ENCODE measurements at regions not wholly inside any gene's neighbourhood (a gene's known extent, or its start where the extent isn't known, plus 50 kb on each side); places are given as distances from the start of the nearest gene placed in this dataset.

DNA sequence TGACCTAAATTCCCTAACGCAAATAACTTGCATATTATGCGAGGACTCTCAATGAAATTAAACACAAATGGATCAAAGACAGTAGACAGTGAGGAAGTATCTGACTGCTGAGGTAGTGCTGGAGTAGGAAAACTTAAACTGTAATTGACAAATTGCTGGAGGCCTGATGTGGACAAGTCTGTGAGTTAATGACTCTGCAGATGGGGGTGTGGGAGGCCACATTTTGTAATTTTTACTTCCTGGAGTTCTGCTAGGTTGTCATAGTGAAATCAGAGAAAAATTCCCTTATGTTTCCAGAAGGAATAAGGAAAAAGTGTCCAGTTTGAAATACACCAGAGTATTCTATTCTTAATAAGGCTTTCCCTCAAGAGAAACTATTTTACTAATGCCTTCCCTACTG is 333.0 kb upstream of the CNTNAP5 start:
- no peak overlapping the region for H2AFZ ChIP-seq (ENCODE audit: control insufficient read depth, low read depth, low read length)
- RAD21 ChIA-PET (ENCODE audit: unreplicated experiment), result no interaction called here

More for the DNA sequence above, 333.0 kb upstream of the CNTNAP5 start:
- no peaks in the 10 kb centered on the region for H4K20me1 ChIP-seq (ENCODE audit: control insufficient read depth, insufficient read depth)
- FAIRE-seq (no peak), DNase-seq (ENCODE audit: low read depth, low spot score) (no peak), ATAC-seq (no peak)
- ChIA-PET CTCF (no interaction called here), SMC1A (ENCODE audit: uncharacterized antibody, unreplicated experiment) (no interaction called here), POLR2A (no interaction called here)
- no peaks in the 10 kb centered on the region for H3K36me3 ChIP-seq (ENCODE audit: control insufficient read depth in 2 of 2, insufficient read depth in 2 of 2, low read length in 1 of 2)
- no peaks in the 10 kb centered on the region for H3K79me2 ChIP-seq (ENCODE audit: control insufficient read depth, insufficient read depth, low read length)
- no peaks in the 10 kb centered on the region; the same call in 2 of the 3 replicates for H3K9me3 ChIP-seq (replicated peaks; ENCODE audit: control insufficient read depth, insufficient read depth, low read length)
- H3K4me3 ChIP-seq, result no peak overlapping the region
- no peaks in the 10 kb centered on the region for H3K27me3 ChIP-seq (replicated peaks in 1 of 2; ENCODE audit: control insufficient read depth in 2 of 2, insufficient read depth in 2 of 2, low read length in 1 of 2)
- intact Hi-C loops (cut with micrococcal nuclease; ENCODE audit: unreplicated experiment) (no loop called here), in situ Hi-C loops (cut with MboI) (no loop called here)
- no peak for TF ChIP-seq JUND (IDR thresholded peaks at IDR 0.05; ENCODE audit: low read depth, low read length)
- TF ChIP-seq CBX5 (IDR thresholded peaks at IDR 0.05; ENCODE audit: low read depth), result no peak
- no peak for TF ChIP-seq NR2C2 (IDR thresholded peaks at IDR 0.05; ENCODE audit: borderline replicate concordance, control insufficient read depth, insufficient read length, low read depth)
- no peak for TF ChIP-seq EGR1 (IDR thresholded peaks at IDR 0.05; ENCODE audit: borderline replicate concordance in 1 of 2, low read depth in 2 of 2, low read length in 2 of 2)
- no peak for TF ChIP-seq POU2F2 (IDR thresholded peaks at IDR 0.05; ENCODE audit: borderline replicate concordance, low read depth, low read length)
- TF ChIP-seq HCFC1 (IDR thresholded peaks at IDR 0.05; ENCODE audit: low read length), result no peak
- TF ChIP-seq E2F4 (IDR thresholded peaks at IDR 0.05; ENCODE audit: low read depth, low read length), result no peak
- no peak for TF ChIP-seq CHD2 (IDR thresholded peaks at IDR 0.05; ENCODE audit: borderline replicate concordance, low read depth, low read length)
- TF ChIP-seq ATF3 (IDR thresholded peaks at IDR 0.05; ENCODE audit: borderline replicate concordance, extremely low read depth, low read depth, low read length), result no peak
- no peak overlapping the region for H3K27ac ChIP-seq (ENCODE audit: control insufficient read depth, insufficient read depth)
- H3K4me2 ChIP-seq (ENCODE audit: control insufficient read depth, insufficient read depth), result no peak overlapping the region
- no TSS peak for BruUV-seq (replicated peaks)
- no peaks in the 10 kb centered on the region for H3K4me1 ChIP-seq (ENCODE audit: control insufficient read depth, insufficient read depth, low read length)
- no peak overlapping the region for H3K9ac ChIP-seq (ENCODE audit: control insufficient read depth, insufficient read depth, low read length)
- 26% methylated on average over 2 of the region's 2 CpGs for WGBS (ENCODE audit: insufficient coverage, insufficient replicate concordance, low lambda C conversion rate, missing lambda C conversion rate)
